CD4-positive, alpha-beta memory T cell (primary cell): ENCODE measurements at regions not wholly inside any gene's neighbourhood (a gene's known extent, or its start where the extent isn't known, plus 50 kb on each side); places are given as distances from the start of the nearest gene placed in this dataset.

Source experiments
- CTCF ChIA-PET: fragments of 350-600 bp; sonication (Branson Sonifier 250); formaldehyde crosslinking; loops from one replicate; lab custom pipeline; 2021; ENCODE audit warnings: inconsistent platforms; ENCODE audit not compliant: partially characterized antibody; lab: Charles Lee
- POLR2A ChIA-PET: fragments of 350-600 bp; sonication (Branson Sonifier 250); formaldehyde crosslinking; loops from one replicate; lab custom pipeline; 2021; ENCODE audit not compliant: partially characterized antibody; lab: Charles Lee
- DNase-seq, 5 donors: peaks; one replicate each; pipeline versions ENCODE4 v3.0.0 to v3.0.0-alpha.2; 2020 to 2022; ENCODE audit warnings: mixed read lengths in 1 of 5
- H3K27ac ChIP-seq: one replicate; pipeline ENCODE4 v1.7.0; 2013; ENCODE audit warnings: low read depth, low read length
- H3K27me3 ChIP-seq: 2 replicates; pipeline ENCODE4 v1.7.0; 2013; ENCODE audit warnings: mild to moderate bottlenecking, low read length, moderate library complexity; ENCODE audit not compliant: insufficient read depth
- H3K36me3 ChIP-seq: 2 replicates; pipeline ENCODE4 v1.7.0; 2013; ENCODE audit warnings: mild to moderate bottlenecking, low read length, moderate library complexity; ENCODE audit not compliant: insufficient read depth
- H3K4me1 ChIP-seq: 2 replicates; pipeline ENCODE4 v1.7.0; 2013; ENCODE audit warnings: mild to moderate bottlenecking, low read length, moderate library complexity; ENCODE audit not compliant: insufficient read depth
- H3K4me3 ChIP-seq, 2 donors: one replicate each; pipeline ENCODE4 v1.7.0; 2013; ENCODE audit warnings: low read length in 2 of 2, mild to moderate bottlenecking in 1 of 2
- H3K9me3 ChIP-seq, 2 donors: one replicate each; pipeline ENCODE4 v1.7.0; 2013; ENCODE audit warnings: low read length in 2 of 2, control low read depth in 1 of 2; ENCODE audit not compliant: control insufficient read depth in 1 of 2
- H3K27ac Mint-ChIP-seq, 7 donors: one replicate each; pipeline ENCODE4 v1.8.0; 2020 to 2021; ENCODE audit warnings: mixed read lengths in 7 of 7, mild to moderate bottlenecking in 6 of 7, inconsistent platforms in 3 of 7, moderate library complexity in 3 of 7
- H3K27me3 Mint-ChIP-seq, 2 donors: one replicate each; pipeline ENCODE4 v1.8.0; 2020 to 2021; ENCODE audit warnings: mixed read lengths in 2 of 2
- H3K36me3 Mint-ChIP-seq, 2 donors: one replicate each; pipeline ENCODE4 v1.8.0; 2020 to 2021; ENCODE audit warnings: mixed read lengths in 2 of 2, inconsistent platforms in 1 of 2, mild to moderate bottlenecking in 1 of 2
- H3K4me1 Mint-ChIP-seq, 4 donors: one replicate each; pipeline ENCODE4 v1.8.0; 2020 to 2021; ENCODE audit warnings: mixed read lengths in 4 of 4, mild to moderate bottlenecking in 1 of 4
- H3K4me3 Mint-ChIP-seq, 8 donors: one replicate each; pipeline ENCODE4 v1.8.0; 2020 to 2021; ENCODE audit warnings: mixed read lengths in 8 of 8, mild to moderate bottlenecking in 7 of 8, moderate library complexity in 6 of 8, inconsistent platforms in 3 of 8
- H3K9me3 Mint-ChIP-seq, 8 donors: one replicate each; pipeline ENCODE4 v1.8.0; 2020 to 2021; ENCODE audit warnings: mixed read lengths in 8 of 8, mild to moderate bottlenecking in 5 of 8, inconsistent platforms in 3 of 8, moderate library complexity in 1 of 8
- intact Hi-C: fragments of 100-400 bp; cut with micrococcal nuclease; formaldehyde crosslinking; loops from one replicate; pipeline ENCODE4 v1.15.1; 2023

DNA sequence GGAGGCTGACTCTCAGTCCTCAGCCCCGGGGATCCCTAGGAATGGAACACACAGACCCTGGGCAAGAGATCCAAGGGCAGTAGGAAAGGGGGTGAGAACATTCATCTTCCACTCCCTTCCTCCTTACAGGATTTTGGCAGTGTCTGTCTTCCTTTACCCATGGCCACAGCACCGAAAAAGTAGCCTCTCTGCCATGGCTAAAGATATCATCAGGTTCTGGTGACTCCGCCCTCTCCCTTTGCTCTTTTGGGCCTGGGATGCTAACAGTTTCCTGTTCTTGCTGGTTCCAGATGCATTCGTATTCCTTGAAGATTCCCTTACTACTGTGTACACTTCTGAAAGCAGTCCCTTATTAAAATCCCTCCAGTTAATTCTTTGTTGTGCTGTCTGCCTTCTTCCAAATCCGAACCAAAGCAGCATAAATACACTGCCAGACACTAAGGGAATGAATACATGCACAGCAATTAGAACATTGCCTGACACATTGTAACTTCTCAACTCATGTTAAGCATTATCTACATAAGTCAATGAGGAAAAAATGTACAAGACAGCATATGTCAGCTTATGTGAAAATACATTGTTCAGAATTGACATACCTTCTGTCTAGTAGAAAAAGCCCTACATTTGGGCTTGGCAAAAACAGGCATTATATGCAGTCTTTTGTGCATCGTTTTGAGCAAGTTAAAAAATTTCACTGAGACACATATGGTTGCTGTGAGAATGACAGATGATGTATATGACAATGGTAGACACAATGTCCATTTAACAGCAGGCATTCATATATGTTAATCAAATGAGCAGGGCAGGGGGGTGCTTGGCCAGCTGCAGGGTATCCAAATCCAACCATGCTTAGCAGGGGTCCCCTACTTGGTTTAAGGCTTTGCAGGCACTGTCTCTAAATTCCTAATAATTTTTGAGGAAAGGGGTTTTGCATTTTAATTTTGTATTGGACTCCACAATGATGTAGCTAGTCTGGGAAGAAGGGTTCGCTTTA, 58.8 kb upstream of the RAI14 start:
- intact Hi-C loops = no loop called here
- Mint-ChIP-seq H3K4me3 (no peak overlapping the region), H3K27me3 (peaks cover 0 to 1% of the 10 kb centered on the region in 2 donors), H3K9me3 (no peaks in the 10 kb centered on the region), H3K27ac (no peak overlapping the region), H3K4me1 (no peaks in the 10 kb centered on the region), H3K36me3 (no peaks in the 10 kb centered on the region)
- no peak overlapping the region for H3K27ac ChIP-seq
- DNase-seq = no peak
- no peak overlapping the region for H3K4me3 ChIP-seq
- H3K4me1 ChIP-seq = no peaks in the 10 kb centered on the region
- no peaks in the 10 kb centered on the region for H3K27me3 ChIP-seq
- H3K36me3 ChIP-seq = no peaks in the 10 kb centered on the region
- ChIA-PET POLR2A (no interaction called here), CTCF (no interaction called here)
- no peaks in the 10 kb centered on the region for H3K9me3 ChIP-seq

DNA sequence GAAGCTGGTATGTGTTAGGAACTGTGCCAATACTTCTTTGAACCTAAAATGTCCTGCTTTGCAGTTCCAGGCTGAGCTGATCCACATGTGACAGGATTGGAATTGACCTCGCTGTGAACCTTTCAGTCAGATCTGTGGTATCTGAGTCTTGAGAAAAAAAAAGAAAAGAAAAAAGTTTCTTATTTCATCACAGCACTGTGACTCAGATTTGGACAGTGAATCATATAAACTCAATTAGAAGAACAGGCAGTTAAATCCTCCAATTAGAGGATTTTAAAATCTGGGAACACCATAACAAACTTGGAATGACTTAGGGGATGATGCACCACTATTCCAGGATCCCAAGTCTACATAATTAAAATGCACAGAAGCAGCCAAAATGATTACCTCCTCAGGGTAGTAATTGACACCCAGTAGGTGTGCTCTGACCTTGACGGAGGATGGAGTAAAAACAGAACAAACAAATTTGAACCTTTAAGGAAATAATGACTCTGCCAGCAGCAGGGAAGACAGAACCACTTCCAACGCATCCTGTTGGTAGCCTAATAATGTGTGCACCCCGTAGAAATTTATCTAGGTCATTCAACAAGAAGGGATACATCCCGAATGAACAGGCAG, 57.8 kb upstream of the RAI14 start:
- POLR2A ChIA-PET = no interaction called here
- peaks cover 0 to 1% of the 10 kb centered on the region in 2 donors for H3K27me3 Mint-ChIP-seq
- DNase-seq = no peak

DNA sequence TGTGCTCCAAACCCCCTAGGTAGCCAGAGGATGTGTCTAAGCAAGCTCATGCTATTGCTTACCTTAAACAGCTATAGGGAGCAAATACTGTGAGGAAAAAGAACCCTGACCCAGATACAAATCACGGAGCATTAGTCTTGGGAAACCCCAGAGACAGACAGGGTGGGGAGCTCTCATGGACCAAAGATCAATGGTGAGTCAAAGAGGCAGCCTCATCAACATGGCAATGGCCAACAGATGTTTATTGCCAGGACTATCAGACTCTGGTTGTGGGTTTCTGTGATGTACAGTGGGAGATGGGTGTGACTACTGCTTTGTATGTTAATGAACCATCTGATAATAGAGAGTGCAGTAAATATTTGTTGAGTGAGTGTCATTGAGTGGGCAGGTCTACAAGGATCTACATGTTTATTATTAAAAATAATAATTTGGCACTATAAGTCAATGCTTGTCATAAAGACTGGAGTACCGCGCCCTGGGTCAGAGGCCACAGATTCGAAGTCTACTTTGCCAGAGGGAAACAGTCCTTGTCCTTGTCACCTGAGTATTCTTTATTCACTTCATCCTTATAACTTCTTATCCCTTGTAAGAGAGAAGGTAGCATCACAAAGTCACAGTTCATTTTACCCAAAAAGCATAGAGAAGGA, 56.5 kb upstream of the RAI14 start:
- Mint-ChIP-seq H3K4me1 (no peaks in the 10 kb centered on the region), H3K9me3 (no peaks in the 10 kb centered on the region), H3K27me3 (peaks cover 0 to 1% of the 10 kb centered on the region in 2 donors), H3K4me3 (no peak overlapping the region), H3K36me3 (no peaks in the 10 kb centered on the region), H3K27ac (no peak overlapping the region)
- Histone ChIP-seq H3K4me1 (no peaks in the 10 kb centered on the region), H3K27ac (no peak overlapping the region), H3K9me3 (no peaks in the 10 kb centered on the region), H3K4me3 (no peak overlapping the region), H3K36me3 (no peaks in the 10 kb centered on the region), H3K27me3 (no peaks in the 10 kb centered on the region)
- POLR2A ChIA-PET = no interaction called here
- CTCF ChIA-PET = no interaction called here
- DNase-seq = no peak
- intact Hi-C loops = no loop called here

More for the DNA sequence above, 57.8 kb upstream of the RAI14 start:
- no peaks in the 10 kb centered on the region for H3K27me3 ChIP-seq
- CTCF ChIA-PET = no interaction called here
- H3K4me3 ChIP-seq = no peak overlapping the region
- Mint-ChIP-seq H3K9me3 (no peaks in the 10 kb centered on the region), H3K4me3 (no peak overlapping the region), H3K36me3 (no peaks in the 10 kb centered on the region), H3K27ac (no peak overlapping the region), H3K4me1 (no peaks in the 10 kb centered on the region)
- no peaks in the 10 kb centered on the region for H3K9me3 ChIP-seq
- H3K4me1 ChIP-seq = no peaks in the 10 kb centered on the region
- H3K27ac ChIP-seq = no peak overlapping the region
- intact Hi-C loops = no loop called here
- no peaks in the 10 kb centered on the region for H3K36me3 ChIP-seq

DNA sequence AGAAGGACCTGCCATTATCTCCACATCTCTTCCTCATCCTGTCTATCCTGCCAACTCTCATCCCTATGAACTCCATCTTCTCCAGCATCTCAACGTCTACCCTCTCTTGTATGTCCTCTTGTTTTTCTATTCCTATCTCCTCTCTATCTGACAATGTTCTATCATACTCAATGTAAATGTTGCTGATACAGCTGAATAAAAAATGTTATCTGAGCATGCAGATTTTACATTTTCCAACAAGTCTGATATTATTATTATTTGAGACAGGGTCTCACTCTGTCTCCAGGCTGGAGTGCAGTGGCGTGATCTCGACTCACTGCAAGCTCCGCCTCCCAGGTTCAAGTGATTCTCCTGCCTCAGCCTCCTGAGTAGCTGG, 56.0 kb upstream of the RAI14 start:
- ChIA-PET CTCF (no interaction called here), POLR2A (no interaction called here)
- Histone ChIP-seq H3K4me1 (no peaks in the 10 kb centered on the region), H3K27me3 (no peaks in the 10 kb centered on the region), H3K27ac (no peak overlapping the region), H3K9me3 (no peaks in the 10 kb centered on the region), H3K4me3 (no peak overlapping the region), H3K36me3 (no peaks in the 10 kb centered on the region)
- H3K4me3 Mint-ChIP-seq = no peak overlapping the region
- no peak overlapping the region for H3K27ac Mint-ChIP-seq
- no peaks in the 10 kb centered on the region for H3K4me1 Mint-ChIP-seq
- intact Hi-C loops = no loop called here
- H3K36me3 Mint-ChIP-seq = no peaks in the 10 kb centered on the region
- H3K27me3 Mint-ChIP-seq = peaks cover 1 to 4% of the 10 kb centered on the region in 2 donors
- no peaks in the 10 kb centered on the region for H3K9me3 Mint-ChIP-seq
- DNase-seq = no peak

DNA sequence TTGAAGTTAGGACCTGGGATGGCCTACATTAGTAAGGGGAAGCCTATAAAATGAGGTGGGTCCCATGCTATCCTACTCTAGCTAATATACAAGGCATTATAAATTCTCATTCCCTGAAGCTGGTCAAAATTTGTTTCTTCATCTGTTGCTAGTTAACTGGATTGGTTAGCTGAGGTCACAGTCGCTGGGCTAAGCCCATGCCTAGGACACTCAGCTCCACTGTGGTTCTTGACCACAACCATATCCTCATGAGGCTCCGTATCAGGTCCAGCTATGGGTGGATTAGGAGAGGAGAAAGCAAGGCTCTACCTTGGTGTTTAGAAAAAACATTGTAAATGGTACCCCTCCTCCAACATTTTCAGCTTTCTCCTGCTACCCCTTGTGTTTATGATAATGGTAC, 52.8 kb upstream of the RAI14 start:
- intact Hi-C loops = no loop called here
- no peaks in the 10 kb centered on the region for H3K4me1 ChIP-seq
- POLR2A ChIA-PET = no interaction called here
- H3K36me3 ChIP-seq = no peaks in the 10 kb centered on the region
- no peaks in the 10 kb centered on the region for H3K9me3 ChIP-seq
- no peaks in the 10 kb centered on the region for H3K4me1 Mint-ChIP-seq
- no peak overlapping the region for H3K27ac ChIP-seq
- H3K27me3 Mint-ChIP-seq = peaks cover 4% of the 10 kb centered on the region in 2 donors
- H3K27me3 ChIP-seq = no peaks in the 10 kb centered on the region
- no peak overlapping the region for H3K4me3 ChIP-seq
- H3K27ac Mint-ChIP-seq = no peak overlapping the region
- CTCF ChIA-PET = no interaction called here
- H3K9me3 Mint-ChIP-seq = no peaks in the 10 kb centered on the region
- no peak for DNase-seq
- no peak overlapping the region for H3K4me3 Mint-ChIP-seq
- H3K36me3 Mint-ChIP-seq = no peaks in the 10 kb centered on the region

DNA sequence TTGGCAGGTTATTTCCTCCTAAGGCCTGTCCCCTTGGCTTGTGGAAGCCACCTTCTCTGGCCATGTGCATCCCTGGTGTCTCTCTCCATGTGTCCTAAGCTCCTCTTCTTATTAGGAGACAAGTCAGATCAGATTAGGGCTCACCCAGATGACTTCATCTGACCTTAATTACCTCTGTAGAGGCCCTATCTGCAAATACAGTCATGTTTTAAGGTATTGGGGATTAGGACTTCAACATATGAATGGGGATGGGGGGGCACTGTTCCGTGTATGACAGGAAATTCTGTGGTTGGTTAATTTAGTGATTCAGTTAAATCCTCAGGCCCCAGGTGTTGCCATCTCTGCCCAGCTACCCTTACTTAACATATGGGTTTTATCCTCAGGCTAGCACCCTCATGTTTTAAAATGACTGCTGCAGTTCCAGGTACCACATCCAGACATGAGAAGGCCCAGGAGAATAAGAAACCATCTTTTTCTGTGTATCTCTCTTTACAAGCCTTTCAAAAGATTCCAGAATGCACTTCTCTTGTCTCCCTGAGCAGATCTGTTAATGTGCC, 51.9 kb upstream of the RAI14 start:
- CTCF ChIA-PET = no interaction called here
- POLR2A ChIA-PET = no interaction called here

DNA sequence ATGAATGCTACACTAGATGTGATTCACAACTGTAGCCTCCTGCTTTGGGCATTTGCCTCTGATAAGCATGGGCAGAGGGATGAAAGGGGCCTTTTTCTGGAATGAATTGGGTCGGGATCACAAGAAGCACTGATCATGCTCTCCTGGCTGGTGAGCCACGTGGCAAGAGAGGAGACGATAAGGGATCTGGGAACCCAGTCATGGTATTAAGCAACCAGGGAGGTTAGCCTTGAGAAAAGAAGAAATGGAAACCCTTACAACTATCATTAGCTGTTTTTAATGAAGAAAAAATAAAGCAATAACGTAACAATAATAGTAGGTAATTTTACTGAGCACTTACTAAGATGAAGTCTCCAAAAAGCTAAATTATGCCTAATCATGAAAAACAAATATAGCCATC, 50.0 kb upstream of the RAI14 start:
- intact Hi-C loops = no loop called here
- no peak overlapping the region for H3K27ac Mint-ChIP-seq
- H3K4me3 ChIP-seq = no peak overlapping the region
- H3K9me3 Mint-ChIP-seq = no peaks in the 10 kb centered on the region
- H3K27ac ChIP-seq = no peak overlapping the region
- H3K36me3 ChIP-seq = no peaks in the 10 kb centered on the region
- ChIA-PET POLR2A (no interaction called here), CTCF (no interaction called here)
- H3K4me1 Mint-ChIP-seq = no peaks in the 10 kb centered on the region
- H3K27me3 Mint-ChIP-seq = peaks cover 5 to 7% of the 10 kb centered on the region in 2 donors
- H3K27me3 ChIP-seq = no peaks in the 10 kb centered on the region
- no peaks in the 10 kb centered on the region for H3K4me1 ChIP-seq
- no peaks in the 10 kb centered on the region for H3K36me3 Mint-ChIP-seq
- H3K9me3 ChIP-seq = no peaks in the 10 kb centered on the region
- no peak overlapping the region for H3K4me3 Mint-ChIP-seq
- DNase-seq = no peak

More for the DNA sequence above, 51.9 kb upstream of the RAI14 start:
- Histone ChIP-seq H3K4me3 (no peak overlapping the region), H3K27me3 (no peaks in the 10 kb centered on the region), H3K9me3 (no peaks in the 10 kb centered on the region), H3K4me1 (no peaks in the 10 kb centered on the region), H3K27ac (no peak overlapping the region), H3K36me3 (no peaks in the 10 kb centered on the region)
- Mint-ChIP-seq H3K4me1 (no peaks in the 10 kb centered on the region), H3K9me3 (no peaks in the 10 kb centered on the region), H3K4me3 (no peak overlapping the region), H3K36me3 (no peaks in the 10 kb centered on the region), H3K27me3 (peaks cover 5% of the 10 kb centered on the region in 2 donors), H3K27ac (no peak overlapping the region)
- intact Hi-C loops = no loop called here
- DNase-seq = no peak
